ENCODE measurements at regions not wholly inside any gene's neighbourhood (a gene's known extent, or its start where the extent isn't known, plus 50 kb on each side); places are given as distances from the start of the nearest gene placed in this dataset.

GRCh38 chr7:101729241-101729883, 88.1 kb upstream of the CUX1 start:
- TF ChIP-seq CTCF (IDR thresholded peaks at IDR 0.05) (no peak), MAZ (IDR thresholded peaks at IDR 0.05; ENCODE audit: borderline replicate concordance, low read depth, low read length) (no peak), SREBF2 (IDR thresholded peaks at IDR 0.05) (no peak), CHD4 (IDR thresholded peaks at IDR 0.05; ENCODE audit: borderline replicate concordance) (no peak), TFCP2L1 (CRISPR knock-in tag; IDR thresholded peaks at IDR 0.05) (no peak), KDM5A (IDR thresholded peaks at IDR 0.05) (no peak), RCOR1 (IDR thresholded peaks at IDR 0.05; ENCODE audit: low read depth, low read length) (no peak), HDAC2 (IDR thresholded peaks at IDR 0.05) (no peak), MYC (IDR thresholded peaks at IDR 0.05; ENCODE audit: borderline replicate concordance, low read length) (no peak), POLR2A (IDR thresholded peaks at IDR 0.05; ENCODE audit: low read length) (no peak), BHLHE40 (IDR thresholded peaks at IDR 0.05; ENCODE audit: low read depth, low read length) (no peak), RAD21 (conservative IDR thresholded peaks at IDR 0.05 in 1 of 2, IDR thresholded peaks at IDR 0.05 in 1 of 2) (no peak)
- TF ChIP-seq, protein P1, sequence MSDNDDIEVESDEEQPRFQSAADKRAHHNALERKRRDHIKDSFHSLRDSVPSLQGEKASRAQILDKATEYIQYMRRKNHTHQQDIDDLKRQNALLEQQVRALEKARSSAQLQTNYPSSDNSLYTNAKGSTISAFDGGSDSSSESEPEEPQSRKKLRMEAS (IDR thresholded peaks at IDR 0.05) = no peak; the same call in 1 of the 2 replicates
